A549 (cell line): ENCODE measurements at regions not wholly inside any gene's neighbourhood (a gene's known extent, or its start where the extent isn't known, plus 50 kb on each side); places are given as distances from the start of the nearest gene placed in this dataset.

Experiments used
- ATAC-seq, 2 experiments: fragments of 200-7000 bp in 1 of 2; fragments of >200 bp in 1 of 2; cut with Nextera tagmentation in 1 of 2; cut with Tn5 transposase in 1 of 2; 3 replicates each; pipeline versions ENCODE4 v1.8.0 to v1.9.1; 2018 to 2020; ENCODE audit warnings: mild to moderate bottlenecking in 1 of 2, moderate library complexity in 1 of 2
- CTCF ChIA-PET: fragments of 300-600 bp; sonication (Branson Sonifier 250); formaldehyde crosslinking; extraction: SDS; loops from one replicate; lab custom pipeline; 2021; ENCODE audit warnings: antibody characterized with exemption, inconsistent platforms; lab: Yijun Ruan, JAX
- POLR2A ChIA-PET: fragments of 350-600 bp; formaldehyde crosslinking; extraction: SDS; loops from one replicate; lab custom pipeline; 2021; ENCODE audit warnings: antibody characterized with exemption, inconsistent platforms; lab: Yijun Ruan, JAX
- DNase-seq, 2 experiments: peaks; one replicate each; pipeline versions ENCODE4 v3.0.0 to v3.0.0-alpha.2; 2011 to 2016; ENCODE audit warnings: low read depth in 1 of 2, low spot score in 1 of 2
- FAIRE-seq: peaks from 2 replicates; lab custom pipeline; 2011; peaks lifted over from hg19 to GRCh38; lab: Jason Lieb, UNC
- H3K27ac ChIP-seq, 2 experiments: fragments of >200 bp; sonication (Bioruptor Twin); formaldehyde crosslinking; 3 replicates each; pipeline ENCODE4 v1.5.1; 2016 to 2017
- H3K4me1 ChIP-seq: fragments of >200 bp; sonication (Bioruptor Twin); formaldehyde crosslinking; 3 replicates; pipeline ENCODE4 v1.6.1; 2016
- H3K4me2 ChIP-seq: fragments of >200 bp; sonication (Bioruptor Twin); formaldehyde crosslinking; 3 replicates; pipeline ENCODE4 v1.6.1; 2016
- H3K4me3 ChIP-seq: fragments of >200 bp; sonication (Bioruptor Twin); formaldehyde crosslinking; 3 replicates; pipeline ENCODE4 v1.5.1; 2016
- H3K9me3 ChIP-seq: fragments of >200 bp; sonication (Bioruptor Twin); formaldehyde crosslinking; 3 replicates; pipeline ENCODE4 v1.6.1; 2016
- FOSL2 ChIP-seq, 2 experiments: fragments of 450-650 bp in 1 of 2; fragments of >200 bp in 1 of 2; sonication (Bioruptor Twin) in 1 of 2; formaldehyde crosslinking; IDR thresholded peaks; 2 replicates each; pipeline versions ENCODE4 v1.5.0 to v1.6.1; 2016 to 2020; ENCODE audit warnings: mild to moderate bottlenecking in 1 of 2, moderate library complexity in 1 of 2
- FOXS1 ChIP-seq: fragments of 250-450 bp; sonication (Bioruptor Pico); IDR thresholded peaks from 2 replicates; pipeline ENCODE4 v1.5.0; 2020; ENCODE audit warnings: mild to moderate bottlenecking, moderate library complexity
- HOXB5 ChIP-seq: fragments of 250-450 bp; sonication (Bioruptor Pico); IDR thresholded peaks from 2 replicates; pipeline ENCODE4 v1.5.0; 2020; ENCODE audit warnings: mild to moderate bottlenecking, moderate library complexity
- KDM1A ChIP-seq: fragments of 200-600 bp; sonication (generic); IDR thresholded peaks from 2 replicates; pipeline ENCODE4 v1.6.1; 2016; ENCODE audit warnings: low read depth, mild to moderate bottlenecking
- KDM5A ChIP-seq: fragments of 200-600 bp; sonication (generic); IDR thresholded peaks from 2 replicates; pipeline ENCODE4 v1.6.1; 2016; ENCODE audit warnings: antibody characterized with exemption, mild to moderate bottlenecking
- POLR2A ChIP-seq: IDR thresholded peaks from 2 replicates; pipeline ENCODE4 v1.6.1; 2012; ENCODE audit warnings: mild to moderate bottlenecking, low read length
- RNF2 ChIP-seq: fragments of 200-600 bp; sonication (generic); IDR thresholded peaks from 2 replicates; pipeline ENCODE4 v1.6.1; 2016; ENCODE audit warnings: low read depth, mild to moderate bottlenecking, antibody characterized with exemption, moderate library complexity, borderline replicate concordance
- ZSCAN20 ChIP-seq: fragments of 250-450 bp; sonication (Bioruptor Pico); IDR thresholded peaks from 2 replicates; pipeline ENCODE4 v1.8.0; 2022; ENCODE audit warnings: mild to moderate bottlenecking, moderate library complexity
- WGBS: methylation state at CpG from one replicate; pipeline ENCODE4 v1.1.6; 2017; ENCODE audit errors: missing lambda C conversion rate; 5-methylcytosine and 5-hydroxymethylcytosine counted together
- small RNA-seq, 6 experiments: library from RNA; depleted of rRNA; stranded (forward); fragments of <200 nt; gene quantifications; one replicate each; pipeline ENCODE3, GENCODE V24; 2012

GRCh38 chr12:20317554-20317953, 50.8 kb upstream of the PDE3A start:
- CTCF ChIA-PET, result no interaction called here
- FAIRE-seq (no peak), ATAC-seq (no peak), DNase-seq (no peak)
- H3K4me1 ChIP-seq, result no peaks in the 10 kb centered on the region
- TF ChIP-seq RNF2 (no peak), HOXB5 (CRISPR knock-in tag) (no peak), FOSL2 (IDR thresholded peaks at IDR 0.05) (no peak), FOSL2 (CRISPR knock-in tag; IDR thresholded peaks at IDR 0.05) (no peak), POLR2A (no peak), ZSCAN20 (CRISPR knock-in tag) (no peak), KDM1A (no peak), FOXS1 (CRISPR knock-in tag) (no peak), KDM5A (no peak)
- WGBS, result 78% methylated on average over 4 of the region's 4 CpGs
- no peaks in the 10 kb centered on the region for H3K9me3 ChIP-seq
- H3K4me3 ChIP-seq, result no peak overlapping the region
- no peak overlapping the region for H3K4me2 ChIP-seq
- H3K27ac ChIP-seq, result no peak overlapping the region
- POLR2A ChIA-PET, result no interaction called here

Small RNA genes in the stretch of these regions (small RNA-seq; reads per million reads assigned to genes)
- 0 to 0.43 (median 0) reads per million in 6 experiments for gene RNU1-146P
